ENCODE measurements at regions not wholly inside any gene's neighbourhood (a gene's known extent, or its start where the extent isn't known, plus 50 kb on each side); places are given as distances from the start of the nearest gene placed in this dataset.

DNA sequence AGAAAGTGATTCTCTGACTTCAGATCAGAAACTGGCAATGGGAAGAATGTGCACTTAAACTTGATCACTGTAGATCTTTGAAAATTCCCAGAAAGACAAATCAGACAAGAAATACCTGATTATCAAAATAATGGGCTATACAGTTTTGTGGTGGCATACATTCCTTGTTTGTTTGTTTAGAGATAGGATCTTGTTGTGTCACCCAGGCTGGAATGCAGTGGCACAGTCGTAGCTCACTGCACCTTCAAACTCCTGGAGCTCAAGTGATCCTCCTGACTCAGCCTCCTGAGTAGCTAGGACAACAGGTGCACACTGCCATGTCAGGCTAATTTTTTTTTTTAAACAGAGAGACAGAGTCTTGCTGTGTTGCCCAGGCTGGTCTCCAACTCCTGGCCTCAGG, 81.0 kb upstream of the SPRY1 start:
- CTCF ChIA-PET = interaction anchor here (0.6 to 0.8 kb wide), 2 partner anchors 21 to 1452 kb away, joined by 3 read pairs; no protein-coding TSS in a partner anchor
- Mint-ChIP-seq H3K9me3 (peaks cover 4% of the 10 kb centered on the region), H3K27me3 (no peaks in the 10 kb centered on the region), H3K4me3 (no peak overlapping the region), H3K4me1 (no peaks in the 10 kb centered on the region), H3K36me3 (ENCODE audit: low read depth) (peaks cover 14% of the 10 kb centered on the region), H3K27ac (no peak overlapping the region)
- POLR2A ChIA-PET = no interaction called here
- no peak for DNase-seq

DNA sequence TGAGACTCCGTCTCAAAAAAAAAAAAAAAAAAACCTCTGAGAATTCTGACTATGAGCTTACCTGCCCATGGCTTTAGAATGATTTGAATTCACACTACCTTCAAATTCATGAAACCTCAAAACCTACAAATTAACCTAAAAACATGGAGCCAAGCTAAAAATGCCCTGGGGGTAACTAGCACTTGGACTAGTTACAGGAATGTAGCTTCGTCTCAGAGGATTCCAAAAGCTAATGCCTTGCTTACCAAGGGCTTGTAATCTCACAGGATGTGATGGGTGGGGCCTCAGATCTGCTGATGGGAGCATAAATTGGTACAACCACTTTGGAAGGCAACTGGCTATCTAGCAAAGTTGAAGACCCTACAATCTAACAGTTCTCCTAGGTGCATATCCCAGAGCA, 79.4 kb upstream of the SPRY1 start:
- CTCF ChIA-PET = no interaction called here
- no peak for DNase-seq
- Mint-ChIP-seq H3K27me3 (no peaks in the 10 kb centered on the region), H3K36me3 (ENCODE audit: low read depth) (peaks cover 14% of the 10 kb centered on the region), H3K27ac (no peak overlapping the region), H3K4me3 (no peak overlapping the region), H3K9me3 (peaks cover 12% of the 10 kb centered on the region), H3K4me1 (no peaks in the 10 kb centered on the region)
- POLR2A ChIA-PET = no interaction called here

DNA sequence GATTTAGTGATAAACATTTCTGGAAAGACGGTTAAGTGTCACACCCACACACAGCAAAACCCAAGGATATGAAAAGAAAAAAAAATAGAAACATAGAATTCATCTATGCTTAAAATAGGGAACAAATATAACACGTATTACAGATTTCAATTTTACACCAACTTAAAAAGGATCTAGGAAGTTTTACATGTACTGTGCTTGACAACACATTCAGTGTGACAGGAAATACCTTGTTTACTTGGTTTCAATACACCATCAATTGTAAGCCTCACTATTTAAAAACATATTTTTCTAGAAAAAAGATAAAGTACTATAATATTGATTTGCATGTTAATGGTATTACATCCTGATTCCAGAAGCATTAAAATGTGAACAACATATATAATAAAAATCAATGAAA, 77.0 kb upstream of the SPRY1 start:
- no peak overlapping the region for H3K27ac Mint-ChIP-seq
- H3K27me3 Mint-ChIP-seq = no peaks in the 10 kb centered on the region
- no peak overlapping the region for H3K4me3 Mint-ChIP-seq
- peaks cover 14% of the 10 kb centered on the region for H3K36me3 Mint-ChIP-seq (ENCODE audit: low read depth)
- DNase-seq = no peak
- ChIA-PET CTCF (no interaction called here), POLR2A (no interaction called here)
- peaks cover 19% of the 10 kb centered on the region for H3K9me3 Mint-ChIP-seq
- no peaks in the 10 kb centered on the region for H3K4me1 Mint-ChIP-seq

DNA sequence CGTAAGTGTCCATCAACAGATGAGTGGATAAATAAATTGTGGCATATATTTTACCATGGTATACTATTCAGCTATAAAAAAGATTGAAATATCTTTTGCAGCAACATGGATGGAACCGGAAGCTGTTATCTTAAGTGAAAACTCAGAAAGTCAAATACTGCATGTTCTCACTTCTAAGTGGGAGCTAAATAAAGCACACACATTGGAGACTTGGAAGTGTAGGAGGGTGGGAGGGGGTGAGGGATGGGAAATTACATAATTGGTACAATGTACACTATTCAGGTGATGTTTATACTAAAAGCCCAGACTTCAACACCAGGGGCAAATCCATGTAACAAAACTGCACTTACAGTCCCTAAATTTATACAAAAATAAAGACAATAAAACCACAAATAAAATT, 72.6 kb upstream of the SPRY1 start:
- CTCF ChIA-PET = no interaction called here
- no peak overlapping the region for H3K4me3 Mint-ChIP-seq
- H3K27me3 Mint-ChIP-seq = peaks cover 6% of the 10 kb centered on the region
- DNase-seq = no peak
- H3K4me1 Mint-ChIP-seq = no peaks in the 10 kb centered on the region
- peaks cover 17% of the 10 kb centered on the region for H3K9me3 Mint-ChIP-seq
- no peak overlapping the region for H3K27ac Mint-ChIP-seq
- H3K36me3 Mint-ChIP-seq (ENCODE audit: low read depth) = peaks cover 2% of the 10 kb centered on the region
- POLR2A ChIA-PET = no interaction called here

DNA sequence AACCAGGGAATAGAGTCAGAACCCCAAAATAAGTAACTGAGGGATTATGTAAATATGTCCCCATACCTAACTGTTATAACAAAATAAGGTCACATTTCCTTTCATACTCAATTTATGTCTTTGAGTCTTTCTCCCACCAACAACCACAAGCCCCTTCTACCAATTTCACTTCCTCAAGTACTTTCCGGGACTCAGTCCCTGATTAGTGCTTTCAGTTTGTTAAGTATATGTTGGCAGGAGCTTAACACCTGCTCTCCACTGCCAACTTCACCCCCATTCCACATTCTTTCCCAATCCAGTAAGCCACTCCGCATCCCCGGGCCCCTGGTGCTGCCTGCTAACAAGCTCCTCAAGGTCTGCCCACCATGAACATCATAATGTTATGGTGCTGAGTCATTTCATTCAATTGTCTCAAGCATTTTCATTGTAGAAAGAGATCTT, 71.3 kb upstream of the SPRY1 start:
- POLR2A ChIA-PET = no interaction called here
- CTCF ChIA-PET = no interaction called here
- H3K9me3 Mint-ChIP-seq = peaks cover 15% of the 10 kb centered on the region

DNA sequence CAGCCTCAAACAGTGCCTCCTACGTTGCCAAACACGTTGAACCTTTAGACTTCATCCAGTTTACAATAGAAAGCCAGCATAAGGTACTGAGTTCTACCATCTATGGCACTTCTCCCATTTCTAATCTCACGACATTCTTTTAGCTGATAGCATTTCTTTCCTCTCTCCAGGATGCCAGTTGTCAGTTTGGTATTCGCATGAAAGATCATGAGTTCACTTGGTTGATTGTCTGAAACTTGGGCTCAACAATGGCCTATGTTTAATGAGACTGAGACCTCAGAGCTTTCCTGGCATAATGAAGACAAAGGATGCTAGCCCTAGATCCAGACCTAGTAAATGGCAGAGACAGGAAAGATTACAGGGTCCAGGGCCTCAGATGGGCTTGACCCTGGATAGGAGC, 69.2 kb upstream of the SPRY1 start:
- no peak overlapping the region for H3K27ac Mint-ChIP-seq
- CTCF ChIA-PET = no interaction called here

More for the DNA sequence above, 71.3 kb upstream of the SPRY1 start:
- DNase-seq = no peak
- Mint-ChIP-seq H3K27me3 (peaks cover 6% of the 10 kb centered on the region), H3K4me3 (no peak overlapping the region), H3K27ac (no peak overlapping the region), H3K36me3 (ENCODE audit: low read depth) (no peaks in the 10 kb centered on the region), H3K4me1 (no peaks in the 10 kb centered on the region)

DNA sequence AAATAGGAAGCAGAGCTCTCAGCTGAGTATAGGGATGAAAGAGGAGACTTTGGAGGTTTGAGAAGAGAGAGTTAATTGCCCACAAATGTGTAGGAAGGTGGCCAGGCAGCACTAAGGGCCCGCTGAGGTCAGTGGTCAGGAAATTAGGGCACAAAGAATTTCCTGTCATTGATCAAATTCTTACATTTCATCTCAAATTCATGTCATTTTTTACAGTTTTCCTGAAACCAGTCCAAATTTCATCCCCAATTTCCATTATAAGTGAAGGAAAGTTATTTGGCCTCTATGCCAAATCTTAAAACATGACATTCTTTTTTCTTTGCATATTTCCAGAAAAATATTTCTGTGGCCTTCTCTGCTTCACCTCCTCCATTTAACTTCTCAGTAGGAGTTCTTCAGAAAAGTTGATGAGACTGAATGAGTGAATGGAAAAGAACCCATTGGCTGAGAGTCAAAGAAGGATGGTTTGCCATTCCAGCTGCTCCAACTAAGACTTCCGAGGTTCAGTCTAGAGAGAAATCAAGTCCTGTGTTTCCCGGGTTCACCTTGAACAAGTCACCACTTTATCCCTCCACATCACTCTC, 68.7 kb upstream of the SPRY1 start:
- Mint-ChIP-seq H3K4me1 (no peaks in the 10 kb centered on the region), H3K36me3 (ENCODE audit: low read depth) (no peaks in the 10 kb centered on the region), H3K4me3 (no peak overlapping the region), H3K27ac (no peak overlapping the region), H3K27me3 (peaks cover 6% of the 10 kb centered on the region), H3K9me3 (peaks cover 2% of the 10 kb centered on the region)
- DNase-seq = no peak
- ChIA-PET CTCF (no interaction called here), POLR2A (interaction anchor here (0.6 kb wide), 1 partner anchor 502 kb away, joined by 4 read pairs; no protein-coding TSS in a partner anchor)

More for the DNA sequence above, 69.2 kb upstream of the SPRY1 start:
- H3K36me3 Mint-ChIP-seq (ENCODE audit: low read depth) = no peaks in the 10 kb centered on the region
- POLR2A ChIA-PET = no interaction called here
- no peaks in the 10 kb centered on the region for H3K4me1 Mint-ChIP-seq
- peaks cover 5% of the 10 kb centered on the region for H3K9me3 Mint-ChIP-seq
- no peak for DNase-seq
- H3K4me3 Mint-ChIP-seq = no peak overlapping the region
- peaks cover 6% of the 10 kb centered on the region for H3K27me3 Mint-ChIP-seq

DNA sequence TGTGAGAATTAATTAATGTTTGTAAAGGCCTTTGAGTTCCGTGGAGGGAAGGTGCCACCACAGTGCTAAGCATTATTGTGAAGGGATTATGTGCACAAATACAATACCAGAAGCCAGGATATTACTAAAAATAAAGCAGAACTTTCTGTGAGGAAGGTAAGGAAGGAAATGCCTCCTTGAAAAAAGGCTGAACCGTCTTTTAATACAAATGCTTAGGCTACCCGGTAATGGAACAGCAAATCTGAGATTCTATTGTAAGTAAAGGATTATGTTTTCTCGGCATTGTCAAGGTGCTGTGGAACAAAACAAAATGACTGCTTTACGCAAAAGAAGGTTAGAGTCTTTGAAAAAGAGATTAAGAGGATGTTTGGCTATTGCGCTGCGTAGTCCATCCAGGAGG, 57.9 kb upstream of the SPRY1 start:
- H3K27ac Mint-ChIP-seq = no peak overlapping the region
- H3K9me3 Mint-ChIP-seq = peaks cover 4% of the 10 kb centered on the region
- ChIA-PET POLR2A (no interaction called here), CTCF (no interaction called here)
- no peaks in the 10 kb centered on the region for H3K4me1 Mint-ChIP-seq
- no peak overlapping the region for H3K4me3 Mint-ChIP-seq
- peaks cover 10% of the 10 kb centered on the region for H3K27me3 Mint-ChIP-seq
- H3K36me3 Mint-ChIP-seq (ENCODE audit: low read depth) = no peaks in the 10 kb centered on the region
- no peak for DNase-seq

DNA sequence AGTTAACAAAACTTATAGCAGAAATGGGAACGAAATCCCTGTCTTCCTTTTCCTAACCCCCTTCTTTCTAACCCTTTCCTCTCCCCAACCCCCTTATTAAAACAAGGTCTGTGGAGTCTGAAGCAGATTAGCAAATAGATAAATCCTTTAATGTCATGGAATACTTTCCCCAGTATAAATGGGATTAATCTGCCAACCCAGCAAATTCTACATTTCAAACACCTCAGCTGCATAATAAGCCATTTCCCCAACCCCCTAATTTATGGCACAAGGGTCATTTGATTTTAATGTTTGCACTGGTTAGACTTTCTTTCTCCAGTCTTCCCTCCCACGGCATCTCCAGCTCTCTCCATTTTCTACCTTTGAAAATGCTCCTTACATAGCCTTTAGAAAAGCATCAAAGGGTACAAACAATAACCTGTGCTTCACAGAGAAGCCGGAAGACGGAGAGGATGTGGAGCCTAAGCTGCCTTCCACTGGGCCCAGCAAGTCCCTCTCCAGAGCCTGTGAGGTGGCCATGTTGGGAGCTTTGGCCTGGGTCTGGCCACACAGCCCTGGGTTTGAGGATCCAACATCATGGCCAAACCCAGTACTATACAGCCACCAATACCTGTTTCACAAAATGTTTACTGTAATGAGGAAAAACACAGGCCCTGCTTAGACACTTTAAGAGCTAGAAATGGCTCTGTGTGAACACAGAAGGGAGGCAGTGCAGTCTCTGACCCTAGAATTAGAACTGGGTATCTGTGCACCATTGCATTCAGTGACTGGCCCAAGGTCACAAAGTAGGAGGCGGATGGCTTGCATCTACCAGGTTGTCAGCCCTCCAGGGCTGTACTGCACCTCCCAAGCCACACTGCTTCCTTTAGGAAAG, 56.9 kb upstream of the SPRY1 start:
- CTCF ChIA-PET = no interaction called here
- Mint-ChIP-seq H3K9me3 (peaks cover 4% of the 10 kb centered on the region), H3K4me3 (no peak overlapping the region), H3K27ac (no peak overlapping the region), H3K36me3 (ENCODE audit: low read depth) (no peaks in the 10 kb centered on the region), H3K27me3 (peaks cover 10% of the 10 kb centered on the region), H3K4me1 (no peaks in the 10 kb centered on the region)
- DNase-seq = no peak
- POLR2A ChIA-PET = no interaction called here

DNA sequence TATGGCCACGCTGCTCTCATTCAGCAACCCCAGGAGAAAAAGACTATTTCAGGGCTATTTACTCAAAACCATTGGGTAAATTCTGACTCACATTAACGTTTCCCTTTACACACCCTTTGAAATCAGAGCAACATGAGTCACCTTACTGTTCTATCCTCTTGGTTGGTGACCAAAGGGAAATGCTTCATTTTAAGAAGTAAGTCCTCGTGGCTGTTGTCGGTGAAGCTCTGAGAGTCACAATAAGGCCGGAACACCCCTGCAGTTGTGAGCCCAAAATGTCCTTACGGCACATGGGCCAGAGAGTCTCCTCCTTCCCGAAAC, 56.3 kb upstream of the SPRY1 start:
- peaks cover 8% of the 10 kb centered on the region for H3K27me3 Mint-ChIP-seq
- peaks cover 4% of the 10 kb centered on the region for H3K9me3 Mint-ChIP-seq
- no peaks in the 10 kb centered on the region for H3K4me1 Mint-ChIP-seq
- DNase-seq = no peak
- H3K36me3 Mint-ChIP-seq (ENCODE audit: low read depth) = no peaks in the 10 kb centered on the region
- ChIA-PET POLR2A (no interaction called here), CTCF (no interaction called here)
- no peak overlapping the region for H3K27ac Mint-ChIP-seq
- H3K4me3 Mint-ChIP-seq = no peak overlapping the region

DNA sequence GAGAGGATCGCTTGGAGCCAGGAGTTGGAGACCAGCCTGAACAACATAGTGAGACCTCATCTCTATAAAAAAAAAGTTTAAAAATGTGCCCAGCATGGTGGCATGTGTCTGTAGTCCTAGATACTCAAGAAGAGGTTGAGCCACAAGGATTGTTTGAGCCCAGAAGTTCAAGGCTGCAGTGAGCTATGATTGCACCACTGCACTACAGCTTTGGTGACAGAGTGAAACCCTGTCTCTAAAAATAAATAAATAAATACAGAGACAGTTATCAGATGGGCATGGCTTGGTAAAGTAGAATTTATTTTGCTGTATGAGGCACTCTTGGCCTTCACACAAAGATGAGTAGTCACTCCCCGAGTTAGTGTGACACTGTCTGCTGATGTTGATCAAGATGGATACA, 54.1 kb upstream of the SPRY1 start:
- ChIA-PET POLR2A (no interaction called here), CTCF (no interaction called here)
- DNase-seq = no peak
- Mint-ChIP-seq H3K27me3 (peaks cover 15% of the 10 kb centered on the region), H3K27ac (no peak overlapping the region), H3K9me3 (no peaks in the 10 kb centered on the region), H3K4me3 (no peak overlapping the region), H3K4me1 (peaks cover 3% of the 10 kb centered on the region), H3K36me3 (ENCODE audit: low read depth) (no peaks in the 10 kb centered on the region)

DNA sequence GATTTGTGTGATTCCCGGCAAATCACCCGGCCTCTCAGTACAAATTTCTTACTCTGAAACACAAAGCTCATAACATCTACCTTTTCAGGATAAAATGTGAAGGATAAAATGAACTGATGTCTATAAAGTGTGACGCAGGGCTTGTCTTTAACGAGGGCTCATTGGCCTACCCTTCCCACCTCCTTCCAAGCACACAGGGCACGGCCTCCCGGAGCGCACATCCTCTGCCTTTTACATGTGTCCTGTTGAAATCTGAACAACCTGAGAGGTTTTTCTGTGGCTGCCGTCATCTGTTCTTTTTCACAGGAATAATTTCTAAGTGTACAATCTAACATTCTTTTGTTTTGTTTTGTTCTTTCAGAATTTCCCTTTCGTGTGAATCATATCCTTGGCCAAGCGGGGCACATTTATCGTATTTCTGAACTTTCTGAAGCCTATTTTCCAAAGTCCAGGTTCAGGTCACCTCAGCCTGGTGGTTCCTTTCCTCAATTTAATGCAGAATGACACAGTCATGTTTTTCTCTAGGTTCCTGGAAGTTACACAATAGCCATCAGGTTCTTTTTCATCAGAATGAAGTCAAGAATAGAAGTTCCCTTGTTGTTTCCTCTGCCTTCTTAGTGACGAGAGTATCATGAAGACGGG, 53.1 kb upstream of the SPRY1 start:
- H3K27me3 Mint-ChIP-seq = peaks cover 15% of the 10 kb centered on the region
- H3K27ac Mint-ChIP-seq = no peak overlapping the region
- ChIA-PET POLR2A (no interaction called here), CTCF (no interaction called here)
- H3K4me3 Mint-ChIP-seq = no peak overlapping the region
- peaks cover 3% of the 10 kb centered on the region for H3K4me1 Mint-ChIP-seq
- no peak for DNase-seq
- no peaks in the 10 kb centered on the region for H3K36me3 Mint-ChIP-seq (ENCODE audit: low read depth)
- no peaks in the 10 kb centered on the region for H3K9me3 Mint-ChIP-seq

DNA sequence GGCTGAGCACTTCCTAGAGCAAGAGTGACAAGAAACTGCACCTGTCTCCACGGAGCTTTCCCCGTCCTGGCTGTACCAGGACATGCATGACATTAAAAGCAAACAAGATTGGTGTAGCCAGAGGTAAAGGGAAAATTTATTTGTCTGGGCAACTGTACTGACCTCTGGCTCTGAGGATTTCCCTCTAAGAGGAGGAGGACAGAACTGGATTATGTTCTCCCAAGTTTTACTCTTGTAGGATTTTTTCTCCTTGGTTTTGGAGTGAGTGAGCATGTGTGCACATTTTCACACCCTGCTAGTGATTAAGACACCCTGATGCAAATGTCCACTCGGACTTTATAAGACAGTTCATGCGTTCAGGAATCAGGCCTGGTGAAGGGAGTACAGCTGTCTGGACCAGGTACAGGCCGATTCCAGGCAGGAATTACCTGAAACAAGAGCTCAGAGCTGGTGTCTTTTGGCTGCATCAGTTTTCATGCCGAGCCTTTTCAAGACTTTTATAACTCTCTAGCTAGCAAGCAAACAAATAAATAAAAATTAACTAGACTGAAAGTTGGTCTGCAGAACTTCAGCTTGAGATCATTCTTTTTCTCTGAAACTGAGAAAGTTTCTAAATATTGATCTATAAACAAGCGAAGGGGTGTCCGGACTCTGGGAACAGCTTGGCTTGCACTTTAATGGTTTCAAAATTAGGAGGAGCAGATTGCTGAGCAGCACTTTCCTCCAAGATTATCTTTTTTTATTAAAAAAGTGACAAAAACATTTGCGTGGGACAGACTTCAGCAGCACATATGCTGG, 51.3 kb upstream of the SPRY1 start:
- H3K4me1 Mint-ChIP-seq = peaks cover 3% of the 10 kb centered on the region
- DNase-seq = no peak
- H3K4me3 Mint-ChIP-seq = no peak overlapping the region
- no peaks in the 10 kb centered on the region for H3K36me3 Mint-ChIP-seq (ENCODE audit: low read depth)
- POLR2A ChIA-PET = no interaction called here
- H3K27me3 Mint-ChIP-seq = peaks cover 8% of the 10 kb centered on the region
- no peaks in the 10 kb centered on the region for H3K9me3 Mint-ChIP-seq
- CTCF ChIA-PET = no interaction called here
- no peak overlapping the region for H3K27ac Mint-ChIP-seq

All from activated CD4-positive, alpha-beta T cell treated with anti-CD3 and anti-CD28 coated beads, Interleukin-2, amount 10 ng/mL, durations not matched to agents 7 days and 5 days (primary cell).